Dendritic cell treated with granulocyte-macrophage colony-stimulating factor and Interleukin-4, amounts not matched to agents 40 ng/mL and 50 ng/mL, for 4 days (primary cell): ENCODE measurements at regions not wholly inside any gene's neighbourhood (a gene's known extent, or its start where the extent isn't known, plus 50 kb on each side); places are given as distances from the start of the nearest gene placed in this dataset.

Experiments used
- H3K27ac Mint-ChIP-seq: one replicate; pipeline ENCODE4 v1.8.0; 2022; ENCODE audit warnings: mild to moderate bottlenecking, mixed read lengths
- H3K27me3 Mint-ChIP-seq: one replicate; pipeline ENCODE4 v1.8.0; 2022; ENCODE audit warnings: mild to moderate bottlenecking, mixed read lengths
- H3K36me3 Mint-ChIP-seq: one replicate; pipeline ENCODE4 v1.8.0; 2022; ENCODE audit warnings: low read depth, mixed read lengths
- H3K4me1 Mint-ChIP-seq: one replicate; pipeline ENCODE4 v1.8.0; 2022; ENCODE audit warnings: low read depth, mixed read lengths
- H3K4me3 Mint-ChIP-seq: one replicate; pipeline ENCODE4 v1.8.0; 2022; ENCODE audit warnings: mild to moderate bottlenecking, moderate library complexity, mixed read lengths
- H3K9me3 Mint-ChIP-seq: one replicate; pipeline ENCODE4 v1.8.0; 2022; ENCODE audit warnings: mixed read lengths
- intact Hi-C: fragments of 100-400 bp; cut with micrococcal nuclease; formaldehyde crosslinking; loops from one replicate; pipeline ENCODE4 v1.15.0; 2022

GRCh38 chr13:64551755-64552154 lies 2678.4 kb downstream of the PCDH9 start:
- Mint-ChIP-seq H3K9me3 (peaks cover 22% of the 10 kb centered on the region), H3K36me3 (no peaks in the 10 kb centered on the region), H3K4me1 (no peaks in the 10 kb centered on the region), H3K4me3 (no peak overlapping the region), H3K27me3 (no peaks in the 10 kb centered on the region), H3K27ac (no peak overlapping the region)
- intact Hi-C loops, result no loop called here

GRCh38 chr13:64546371-64546770 lies 2683.8 kb downstream of the PCDH9 start:
- Mint-ChIP-seq H3K4me1 (no peaks in the 10 kb centered on the region), H3K27me3 (no peaks in the 10 kb centered on the region), H3K9me3 (peaks cover 14% of the 10 kb centered on the region), H3K36me3 (no peaks in the 10 kb centered on the region), H3K27ac (no peak overlapping the region), H3K4me3 (no peak overlapping the region)
- intact Hi-C loops, result no loop called here

GRCh38 chr13:64540976-64541375 lies 2689.2 kb downstream of the PCDH9 start:
- Mint-ChIP-seq H3K4me1 (no peaks in the 10 kb centered on the region), H3K27ac (no peak overlapping the region), H3K4me3 (no peak overlapping the region), H3K9me3 (no peaks in the 10 kb centered on the region), H3K27me3 (no peaks in the 10 kb centered on the region), H3K36me3 (no peaks in the 10 kb centered on the region)
- intact Hi-C loops, result no loop called here

GRCh38 chr13:64540468-64540867 lies 2689.7 kb downstream of the PCDH9 start:
- H3K9me3 Mint-ChIP-seq, result no peaks in the 10 kb centered on the region
- no peak overlapping the region for H3K27ac Mint-ChIP-seq
- intact Hi-C loops, result no loop called here
- H3K36me3 Mint-ChIP-seq, result no peaks in the 10 kb centered on the region
- no peaks in the 10 kb centered on the region for H3K27me3 Mint-ChIP-seq
- H3K4me1 Mint-ChIP-seq, result no peaks in the 10 kb centered on the region
- H3K4me3 Mint-ChIP-seq, result no peak overlapping the region

GRCh38 chr13:64538711-64539110 lies 2691.4 kb downstream of the PCDH9 start:
- Mint-ChIP-seq H3K4me1 (no peaks in the 10 kb centered on the region), H3K9me3 (no peaks in the 10 kb centered on the region), H3K27me3 (no peaks in the 10 kb centered on the region), H3K36me3 (no peaks in the 10 kb centered on the region), H3K27ac (no peak overlapping the region), H3K4me3 (no peak overlapping the region)
- intact Hi-C loops, result loop anchor here (10.0 kb wide), 1 partner anchor 1096 kb away; no protein-coding TSS in a partner anchor

- Mint-ChIP-seq H3K27me3 (no peaks in the 10 kb centered on the region), H3K4me1 (no peaks in the 10 kb centered on the region)
These were observed 2695.8 kb downstream of the PCDH9 start for GRCh38 chr13:64534302-64534701.

GRCh38 chr13:64531400-64531799 lies 2698.7 kb downstream of the PCDH9 start:
- Mint-ChIP-seq H3K4me3 (no peak overlapping the region), H3K36me3 (no peaks in the 10 kb centered on the region), H3K27me3 (no peaks in the 10 kb centered on the region), H3K4me1 (no peaks in the 10 kb centered on the region), H3K9me3 (no peaks in the 10 kb centered on the region), H3K27ac (no peak overlapping the region)
- intact Hi-C loops, result loop anchor here (10.0 kb wide), 1 partner anchor 1103 kb away; no protein-coding TSS in a partner anchor

More at GRCh38 chr13:64534302-64534701, 2695.8 kb downstream of the PCDH9 start:
- Mint-ChIP-seq H3K9me3 (no peaks in the 10 kb centered on the region), H3K27ac (no peak overlapping the region), H3K36me3 (no peaks in the 10 kb centered on the region), H3K4me3 (no peak overlapping the region)
- intact Hi-C loops, result loop anchor here (10.0 kb wide), 1 partner anchor 1100 kb away; no protein-coding TSS in a partner anchor

GRCh38 chr13:64529874-64530485 lies 2700.2 kb downstream of the PCDH9 start:
- H3K4me3 Mint-ChIP-seq, result no peak overlapping the region
- H3K36me3 Mint-ChIP-seq, result no peaks in the 10 kb centered on the region
- H3K27ac Mint-ChIP-seq, result no peak overlapping the region
- no peaks in the 10 kb centered on the region for H3K9me3 Mint-ChIP-seq
- intact Hi-C loops, result loop anchor here (10.0 kb wide), 1 partner anchor 1105 kb away; no protein-coding TSS in a partner anchor
- no peaks in the 10 kb centered on the region for H3K4me1 Mint-ChIP-seq
- H3K27me3 Mint-ChIP-seq, result no peaks in the 10 kb centered on the region

GRCh38 chr13:64528838-64529237 lies 2701.3 kb downstream of the PCDH9 start:
- Mint-ChIP-seq H3K36me3 (no peaks in the 10 kb centered on the region), H3K27ac (no peak overlapping the region), H3K27me3 (no peaks in the 10 kb centered on the region), H3K9me3 (no peaks in the 10 kb centered on the region), H3K4me3 (no peak overlapping the region), H3K4me1 (no peaks in the 10 kb centered on the region)
- intact Hi-C loops, result no loop called here

GRCh38 chr13:64527561-64527960 lies 2702.6 kb downstream of the PCDH9 start:
- intact Hi-C loops, result no loop called here
- no peaks in the 10 kb centered on the region for H3K27me3 Mint-ChIP-seq
- H3K36me3 Mint-ChIP-seq, result no peaks in the 10 kb centered on the region

GRCh38 chr13:64525687-64526086 lies 2704.4 kb downstream of the PCDH9 start:
- peaks cover 15% of the 10 kb centered on the region for H3K9me3 Mint-ChIP-seq
- no peaks in the 10 kb centered on the region for H3K36me3 Mint-ChIP-seq
- no peaks in the 10 kb centered on the region for H3K27me3 Mint-ChIP-seq
- H3K4me3 Mint-ChIP-seq, result no peak overlapping the region
- intact Hi-C loops, result no loop called here
- no peak overlapping the region for H3K27ac Mint-ChIP-seq
- no peaks in the 10 kb centered on the region for H3K4me1 Mint-ChIP-seq

More at GRCh38 chr13:64527561-64527960, 2702.6 kb downstream of the PCDH9 start:
- Mint-ChIP-seq H3K4me1 (no peaks in the 10 kb centered on the region), H3K9me3 (peaks cover 9% of the 10 kb centered on the region), H3K4me3 (no peak overlapping the region), H3K27ac (no peak overlapping the region)

- Mint-ChIP-seq H3K4me3 (no peak overlapping the region), H3K27me3 (no peaks in the 10 kb centered on the region), H3K27ac (no peak overlapping the region), H3K4me1 (no peaks in the 10 kb centered on the region), H3K9me3 (peaks cover 29% of the 10 kb centered on the region), H3K36me3 (no peaks in the 10 kb centered on the region)
- intact Hi-C loops, result no loop called here
These were observed 2719.4 kb downstream of the PCDH9 start for GRCh38 chr13:64510747-64511146.

- Mint-ChIP-seq H3K4me3 (no peak overlapping the region), H3K9me3 (peaks cover 20% of the 10 kb centered on the region), H3K27me3 (no peaks in the 10 kb centered on the region), H3K36me3 (no peaks in the 10 kb centered on the region), H3K27ac (no peak overlapping the region), H3K4me1 (no peaks in the 10 kb centered on the region)
- intact Hi-C loops, result no loop called here
These were observed 2723.9 kb downstream of the PCDH9 start for GRCh38 chr13:64506246-64506645.

GRCh38 chr13:64505336-64505910 lies 2724.7 kb downstream of the PCDH9 start:
- no peaks in the 10 kb centered on the region for H3K27me3 Mint-ChIP-seq
- no peaks in the 10 kb centered on the region for H3K4me1 Mint-ChIP-seq
- no peaks in the 10 kb centered on the region for H3K36me3 Mint-ChIP-seq

GRCh38 chr13:64488731-64489130 lies 2741.4 kb downstream of the PCDH9 start:
- Mint-ChIP-seq H3K4me1 (no peaks in the 10 kb centered on the region), H3K27ac (no peak overlapping the region), H3K36me3 (no peaks in the 10 kb centered on the region), H3K9me3 (peaks cover 10% of the 10 kb centered on the region), H3K4me3 (no peak overlapping the region), H3K27me3 (no peaks in the 10 kb centered on the region)
- intact Hi-C loops, result no loop called here

More at GRCh38 chr13:64505336-64505910, 2724.7 kb downstream of the PCDH9 start:
- Mint-ChIP-seq H3K9me3 (peaks cover 18% of the 10 kb centered on the region), H3K4me3 (no peak overlapping the region), H3K27ac (no peak overlapping the region)
- intact Hi-C loops, result no loop called here
